Esophagus muscularis mucosa (tissue), 4 donors: ENCODE measurements at regions not wholly inside any gene's neighbourhood (a gene's known extent, or its start where the extent isn't known, plus 50 kb on each side); places are given as distances from the start of the nearest gene placed in this dataset.

Experiments used
- EP300 ChIP-seq: sonication (generic); formaldehyde crosslinking; IDR thresholded peaks from one replicate; pipeline ENCODE4 v1.6.1; 2017; ENCODE audit warnings: antibody characterized with exemption
- POLR2A ChIP-seq: fragments of 450-650 bp; IDR thresholded peaks from one replicate; pipeline ENCODE4 v1.6.1; 2017; ENCODE audit warnings: antibody characterized with exemption, moderate library complexity, mild to moderate bottlenecking, low read depth
- TF ChIP-seq, protein P1 (sequence below), 3 experiments: fragments of 200-600 bp in 2 of 3; fragments of 450-650 bp in 1 of 3; sonication (generic) in 2 of 3; IDR thresholded peaks; one replicate each; pipeline ENCODE4 v1.5.1; 2017 to 2019; ENCODE audit warnings: antibody characterized with exemption in 3 of 3, mild to moderate bottlenecking in 2 of 3, moderate library complexity in 1 of 3

- TF ChIP-seq EP300, result no peak
- TF ChIP-seq, protein P1, sequence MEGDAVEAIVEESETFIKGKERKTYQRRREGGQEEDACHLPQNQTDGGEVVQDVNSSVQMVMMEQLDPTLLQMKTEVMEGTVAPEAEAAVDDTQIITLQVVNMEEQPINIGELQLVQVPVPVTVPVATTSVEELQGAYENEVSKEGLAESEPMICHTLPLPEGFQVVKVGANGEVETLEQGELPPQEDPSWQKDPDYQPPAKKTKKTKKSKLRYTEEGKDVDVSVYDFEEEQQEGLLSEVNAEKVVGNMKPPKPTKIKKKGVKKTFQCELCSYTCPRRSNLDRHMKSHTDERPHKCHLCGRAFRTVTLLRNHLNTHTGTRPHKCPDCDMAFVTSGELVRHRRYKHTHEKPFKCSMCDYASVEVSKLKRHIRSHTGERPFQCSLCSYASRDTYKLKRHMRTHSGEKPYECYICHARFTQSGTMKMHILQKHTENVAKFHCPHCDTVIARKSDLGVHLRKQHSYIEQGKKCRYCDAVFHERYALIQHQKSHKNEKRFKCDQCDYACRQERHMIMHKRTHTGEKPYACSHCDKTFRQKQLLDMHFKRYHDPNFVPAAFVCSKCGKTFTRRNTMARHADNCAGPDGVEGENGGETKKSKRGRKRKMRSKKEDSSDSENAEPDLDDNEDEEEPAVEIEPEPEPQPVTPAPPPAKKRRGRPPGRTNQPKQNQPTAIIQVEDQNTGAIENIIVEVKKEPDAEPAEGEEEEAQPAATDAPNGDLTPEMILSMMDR (IDR thresholded peaks at IDR 0.05), result no peak
- TF ChIP-seq POLR2A, result no peak
These were observed 516.4 kb upstream of the ZMIZ1 start for GRCh38 chr10:78552261-78552811.
